Endothelial cell of umbilical vein (primary cell): ENCODE measurements at regions not wholly inside any gene's neighbourhood (a gene's known extent, or its start where the extent isn't known, plus 50 kb on each side); places are given as distances from the start of the nearest gene placed in this dataset.

Experiments used
- BruUV-seq: library from RNA; stranded (reverse); fragments of 400-500 nt; replicated peaks from 2 replicates; lab custom pipeline; 2021; lab: Mats Ljungman, UMichigan
- CTCF ChIA-PET: fragments of 300-600, 350-600 bp; sonication (Branson Sonifier 250); formaldehyde crosslinking; loops from one replicate; lab custom pipeline; 2021; ENCODE audit warnings: antibody characterized with exemption, inconsistent platforms; lab: Charles Lee
- POLR2A ChIA-PET: fragments of 300-600, 350-600 bp; sonication (Branson Sonifier 250); formaldehyde crosslinking; loops from one replicate; lab custom pipeline; 2021; ENCODE audit warnings: antibody characterized with exemption, inconsistent platforms; lab: Charles Lee
- DNase-seq: peaks from one replicate; pipeline ENCODE4 v3.0.0-alpha.2; 2011; ENCODE audit warnings: low read depth, low spot score
- FAIRE-seq: peaks from 2 replicates; lab custom pipeline; 2011; peaks lifted over from hg19 to GRCh38; lab: Jason Lieb, UNC
- H2AFZ ChIP-seq: 2 replicates; pipeline ENCODE4 v1.6.0; 2012; ENCODE audit warnings: low read depth, low read length, control low read depth, inconsistent platforms
- H3K27ac ChIP-seq: 2 replicates; pipeline ENCODE4 v1.5.1; 2011; ENCODE audit warnings: low read depth, mild to moderate bottlenecking, control low read depth, low read length, moderate library complexity; ENCODE audit not compliant: insufficient read depth
- H3K27me3 ChIP-seq, 2 experiments: 2 replicates each; pipeline versions ENCODE4 v1.6.0 to v1.6.1; 2011; ENCODE audit warnings: low read length in 2 of 2, mixed read lengths in 1 of 2; ENCODE audit not compliant: control insufficient read depth in 2 of 2, insufficient read depth in 2 of 2
- H3K36me3 ChIP-seq, 2 experiments: 2 replicates in 1 of 2; 3 replicates in 1 of 2; pipeline ENCODE4 v1.5.1; 2011; ENCODE audit warnings: low read length in 2 of 2, mild to moderate bottlenecking in 1 of 2, moderate library complexity in 1 of 2; ENCODE audit not compliant: control insufficient read depth in 2 of 2, insufficient read depth in 2 of 2; ENCODE audit errors: extremely low read depth in 1 of 2
- H3K4me1 ChIP-seq: 3 replicates; pipeline ENCODE4 v1.5.1; 2011; ENCODE audit warnings: mild to moderate bottlenecking, low read length; ENCODE audit not compliant: control insufficient read depth, insufficient read depth; ENCODE audit errors: extremely low read depth
- H3K4me2 ChIP-seq: 2 replicates; pipeline ENCODE4 v1.6.1; 2011; ENCODE audit warnings: low read length, control low read depth, mixed read lengths; ENCODE audit not compliant: insufficient read depth
- H3K4me3 ChIP-seq, 3 experiments: fragments of 200-600 bp in 1 of 3; sonication (generic), shearing (Covaris generic) in 1 of 3; replicated peaks in 1 of 3; 2 replicates each; pipeline ENCODE4 v1.5.1; 2011 to 2016; ENCODE audit warnings: control low read depth in 3 of 3, low read length in 3 of 3, mild to moderate bottlenecking in 2 of 3, inconsistent platforms in 1 of 3, low read depth in 1 of 3, moderate library complexity in 1 of 3; ENCODE audit not compliant: insufficient read depth in 1 of 3
- H3K79me2 ChIP-seq: 2 replicates; pipeline ENCODE4 v1.6.0; 2012; ENCODE audit warnings: low read length, inconsistent platforms; ENCODE audit not compliant: control insufficient read depth, insufficient read depth
- H3K9ac ChIP-seq: replicated peaks from 2 replicates; pipeline ENCODE3; 2011; ENCODE audit warnings: low read length, control low read depth; ENCODE audit not compliant: insufficient read depth; ENCODE audit errors: extremely low read depth
- H3K9me1 ChIP-seq: replicated peaks from 3 replicates; pipeline ENCODE4 v1.6.0; 2011; ENCODE audit warnings: mild to moderate bottlenecking, low read length; ENCODE audit not compliant: control insufficient read depth, insufficient read depth; ENCODE audit errors: extremely low read depth
- H3K9me3 ChIP-seq: replicated peaks from 2 replicates; pipeline ENCODE4 v1.5.1; 2012; ENCODE audit warnings: low read length, inconsistent platforms; ENCODE audit not compliant: control insufficient read depth, insufficient read depth
- H4K20me1 ChIP-seq: replicated peaks from 2 replicates; pipeline ENCODE3; 2011; ENCODE audit warnings: mild to moderate bottlenecking, low read length; ENCODE audit not compliant: control insufficient read depth, insufficient read depth; ENCODE audit errors: extremely low read depth
- EZH2 ChIP-seq: IDR thresholded peaks from 2 replicates; pipeline ENCODE4 v1.6.1; 2012; ENCODE audit warnings: borderline replicate concordance, low read depth, mild to moderate bottlenecking, moderate library complexity, low read length, inconsistent platforms; ENCODE audit not compliant: severe bottlenecking
- FOS ChIP-seq: IDR thresholded peaks from 2 replicates; pipeline ENCODE4 v1.6.1; 2011; ENCODE audit warnings: mild to moderate bottlenecking, low read length, moderate library complexity, borderline replicate concordance; ENCODE audit not compliant: insufficient read depth
- GATA2 ChIP-seq: IDR thresholded peaks from 2 replicates; pipeline ENCODE4 v1.7.0; 2011; ENCODE audit warnings: low read depth, mild to moderate bottlenecking, moderate library complexity, mixed read lengths, low read length; ENCODE audit not compliant: insufficient read length, insufficient read depth
- JUN ChIP-seq: IDR thresholded peaks from 2 replicates; pipeline ENCODE4 v1.6.1; 2011; ENCODE audit warnings: borderline replicate concordance, low read depth; ENCODE audit not compliant: insufficient read length, insufficient read depth
- MYC ChIP-seq: IDR thresholded peaks from one replicate; pipeline ENCODE4 v1.6.1; 2011; ENCODE audit warnings: mild to moderate bottlenecking, low read depth, low read length
- POLR2A ChIP-seq: IDR thresholded peaks from 2 replicates; pipeline ENCODE4 v1.6.1; 2012; ENCODE audit warnings: low read depth, mild to moderate bottlenecking, control low read depth, low read length
- POLR2AphosphoS5 ChIP-seq: IDR thresholded peaks from 2 replicates; pipeline ENCODE4 v1.6.1; 2012; ENCODE audit warnings: low read depth, mild to moderate bottlenecking, control low read depth, low read length, moderate library complexity; ENCODE audit not compliant: insufficient read depth
- dilution Hi-C: fragments of 300-500 bp; cut with MboI; formaldehyde crosslinking; loops from one replicate; pipeline ENCODE4 v1.15.0; 2019; ENCODE audit warnings: low sequenced_read_pairs; ENCODE audit not compliant: extremely low pct_ligation_motif_present
- intact Hi-C: fragments of 100-400 bp; cut with micrococcal nuclease; formaldehyde crosslinking; loops from one replicate; pipeline ENCODE4 v1.10.0; 2022
- TF ChIP-seq, protein P1 (sequence below): IDR thresholded peaks from 2 replicates; pipeline ENCODE4 v1.6.1; 2011; ENCODE audit not compliant: insufficient read depth, insufficient read length
- TF ChIP-seq, protein P2 (sequence below), 2 donors: IDR thresholded peaks; 1 replicate in 1 of 2; 2 replicates in 1 of 2; pipeline ENCODE4 v1.5.1; 2011; ENCODE audit warnings: low read length in 2 of 2, mild to moderate bottlenecking in 2 of 2, moderate library complexity in 2 of 2, control low read depth in 1 of 2, inconsistent platforms in 1 of 2, low read depth in 1 of 2; ENCODE audit not compliant: insufficient read depth in 1 of 2; ENCODE audit errors: extremely low read depth in 1 of 2

DNA sequence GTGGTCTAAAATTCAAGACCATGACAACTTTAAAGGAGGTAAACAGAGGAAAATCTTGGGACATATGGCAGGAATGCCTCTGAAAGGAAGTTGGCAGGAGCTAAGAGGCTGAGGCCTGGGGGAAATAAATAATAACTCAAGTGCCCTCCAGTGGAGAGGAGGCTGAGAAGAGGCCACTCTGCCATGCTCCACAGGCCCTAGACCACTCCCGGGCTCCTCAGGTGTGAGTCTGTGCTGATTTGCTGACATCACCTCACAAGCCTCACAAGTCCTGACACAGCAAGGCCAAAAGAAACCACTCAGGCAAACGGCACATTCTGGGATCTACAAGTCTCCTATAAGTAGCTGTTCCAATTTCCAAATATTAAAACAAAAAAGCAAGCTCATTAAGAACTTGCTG, 91.0 kb upstream of the RIPOR2 start:
- no peaks in the 10 kb centered on the region for H3K9me3 ChIP-seq
- TF ChIP-seq EZH2 (no peak), GATA2 (no peak), MYC (no peak), POLR2A (no peak), FOS (no peak), JUN (no peak), POLR2AphosphoS5 (no peak)
- TF ChIP-seq, protein P1, sequence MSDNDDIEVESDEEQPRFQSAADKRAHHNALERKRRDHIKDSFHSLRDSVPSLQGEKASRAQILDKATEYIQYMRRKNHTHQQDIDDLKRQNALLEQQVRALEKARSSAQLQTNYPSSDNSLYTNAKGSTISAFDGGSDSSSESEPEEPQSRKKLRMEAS: no peak
- TF ChIP-seq, protein P2, sequence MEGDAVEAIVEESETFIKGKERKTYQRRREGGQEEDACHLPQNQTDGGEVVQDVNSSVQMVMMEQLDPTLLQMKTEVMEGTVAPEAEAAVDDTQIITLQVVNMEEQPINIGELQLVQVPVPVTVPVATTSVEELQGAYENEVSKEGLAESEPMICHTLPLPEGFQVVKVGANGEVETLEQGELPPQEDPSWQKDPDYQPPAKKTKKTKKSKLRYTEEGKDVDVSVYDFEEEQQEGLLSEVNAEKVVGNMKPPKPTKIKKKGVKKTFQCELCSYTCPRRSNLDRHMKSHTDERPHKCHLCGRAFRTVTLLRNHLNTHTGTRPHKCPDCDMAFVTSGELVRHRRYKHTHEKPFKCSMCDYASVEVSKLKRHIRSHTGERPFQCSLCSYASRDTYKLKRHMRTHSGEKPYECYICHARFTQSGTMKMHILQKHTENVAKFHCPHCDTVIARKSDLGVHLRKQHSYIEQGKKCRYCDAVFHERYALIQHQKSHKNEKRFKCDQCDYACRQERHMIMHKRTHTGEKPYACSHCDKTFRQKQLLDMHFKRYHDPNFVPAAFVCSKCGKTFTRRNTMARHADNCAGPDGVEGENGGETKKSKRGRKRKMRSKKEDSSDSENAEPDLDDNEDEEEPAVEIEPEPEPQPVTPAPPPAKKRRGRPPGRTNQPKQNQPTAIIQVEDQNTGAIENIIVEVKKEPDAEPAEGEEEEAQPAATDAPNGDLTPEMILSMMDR (IDR thresholded peaks at IDR 0.05; ENCODE audit: extremely low read depth in 1 of 2, insufficient read depth in 1 of 2, low read depth in 1 of 2, low read length in 2 of 2): no peak
- H3K9ac ChIP-seq: no peak overlapping the region
- no peak overlapping the region for H3K27ac ChIP-seq
- no peak overlapping the region for H3K4me2 ChIP-seq
- H3K27me3 ChIP-seq: no peaks in the 10 kb centered on the region
- no peak for DNase-seq
- POLR2A ChIA-PET: no interaction called here
- no peaks in the 10 kb centered on the region for H3K4me1 ChIP-seq
- H3K9me1 ChIP-seq: no peaks in the 10 kb centered on the region
- H3K36me3 ChIP-seq: no peaks in the 10 kb centered on the region
- no TSS peak for BruUV-seq
- intact Hi-C loops (no loop called here), dilution Hi-C loops (no loop called here)
- no peaks in the 10 kb centered on the region for H3K79me2 ChIP-seq
- CTCF ChIA-PET: interaction anchor here (1.0 to 2.8 kb wide), 5 partner anchors 9 to 171 kb away, joined by 5 to 15 read pairs (median 7); no protein-coding TSS in a partner anchor
- no peak for FAIRE-seq
- H3K4me3 ChIP-seq: no peak overlapping the region
- H4K20me1 ChIP-seq: no peaks in the 10 kb centered on the region
- H2AFZ ChIP-seq: no peak overlapping the region
